SK-N-MC (cell line): ENCODE measurements at regions not wholly inside any gene's neighbourhood (a gene's known extent, or its start where the extent isn't known, plus 50 kb on each side); places are given as distances from the start of the nearest gene placed in this dataset.

Source experiments
- EZH2 ChIP-seq: fragments of 200-600 bp; sonication (generic); IDR thresholded peaks from one replicate; pipeline ENCODE4 v1.6.1; 2017; ENCODE audit warnings: antibody characterized with exemption
- FOXP2 ChIP-seq: optimal IDR thresholded peaks from 2 replicates; pipeline ENCODE3; 2011; ENCODE audit warnings: mild to moderate bottlenecking, moderate library complexity; ENCODE audit not compliant: insufficient read depth; ENCODE audit errors: extremely low read length, control extremely low read depth
- POLR2AphosphoS5 ChIP-seq: IDR thresholded peaks from 2 replicates; pipeline ENCODE4 v1.6.1; 2012; ENCODE audit warnings: mild to moderate bottlenecking, low read depth, low read length, borderline replicate concordance

DNA sequence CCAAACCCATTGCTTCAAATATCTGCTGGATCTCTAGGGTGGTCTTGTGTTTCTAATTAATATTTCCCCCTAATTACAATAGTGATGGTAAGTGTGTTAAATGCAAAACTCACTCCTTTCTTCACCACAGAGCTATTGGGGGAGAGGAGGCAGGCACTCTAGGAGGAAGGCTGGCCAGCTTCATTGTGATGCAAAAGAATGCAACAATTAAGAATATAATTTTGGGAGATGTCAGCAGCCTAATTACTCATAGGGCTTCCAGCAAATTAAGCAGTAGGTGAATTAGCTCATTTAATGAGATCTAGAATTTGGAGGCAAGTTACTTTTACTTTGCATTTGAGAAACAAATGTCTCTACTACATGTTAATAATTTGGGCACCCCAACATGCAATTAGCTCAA, 560.4 kb upstream of the DAB1 start:
- no peak for TF ChIP-seq EZH2
- no peak for TF ChIP-seq POLR2AphosphoS5
- no peak for TF ChIP-seq FOXP2
